WERI-Rb-1 (cell line): ENCODE measurements at regions not wholly inside any gene's neighbourhood (a gene's known extent, or its start where the extent isn't known, plus 50 kb on each side); places are given as distances from the start of the nearest gene placed in this dataset.
"Not testable (repeated sequence)": the region's sequence is repeated elsewhere in the genome, so short reads cannot be mapped to it uniquely, and the experiment has no call there.

ENCODE experiments used
- DNase-seq: peaks from one replicate; pipeline ENCODE4 v3.0.0-alpha.2; 2020
- H3K27ac ChIP-seq: fragments of 250-450 bp; sonication (Bioruptor Pico); 2 replicates; pipeline ENCODE4 v1.5.1; 2020; ENCODE audit warnings: mild to moderate bottlenecking, moderate library complexity
- H3K27me3 ChIP-seq: fragments of 250-450 bp; sonication (Bioruptor Pico); 2 replicates; pipeline ENCODE4 v1.5.1; 2021; ENCODE audit warnings: mild to moderate bottlenecking, low read depth, moderate library complexity; ENCODE audit not compliant: insufficient read depth, severe bottlenecking
- H3K36me3 ChIP-seq: fragments of 250-450 bp; sonication (Bioruptor Pico); 2 replicates; pipeline ENCODE4 v1.5.1; 2020; ENCODE audit warnings: mild to moderate bottlenecking, moderate library complexity
- H3K4me3 ChIP-seq: 2 replicates; pipeline ENCODE4 v1.5.1; 2011; ENCODE audit warnings: low read depth, mild to moderate bottlenecking, control low read depth, low read length
- H3K9me3 ChIP-seq: fragments of 250-450 bp; sonication (Bioruptor Pico); 2 replicates; pipeline ENCODE4 v1.5.1; 2021; ENCODE audit warnings: mild to moderate bottlenecking, moderate library complexity; ENCODE audit not compliant: severe bottlenecking
- TF ChIP-seq, protein P1 (sequence below): IDR thresholded peaks from 2 replicates; pipeline ENCODE4 v1.5.1; 2011; ENCODE audit warnings: low read depth, mild to moderate bottlenecking, control low read depth, inconsistent platforms, low read length

GRCh38 chr11:96567176-96567575, 177.4 kb downstream of the JRKL start:
- no peak overlapping the region for H3K27ac ChIP-seq
- TF ChIP-seq, protein P1, sequence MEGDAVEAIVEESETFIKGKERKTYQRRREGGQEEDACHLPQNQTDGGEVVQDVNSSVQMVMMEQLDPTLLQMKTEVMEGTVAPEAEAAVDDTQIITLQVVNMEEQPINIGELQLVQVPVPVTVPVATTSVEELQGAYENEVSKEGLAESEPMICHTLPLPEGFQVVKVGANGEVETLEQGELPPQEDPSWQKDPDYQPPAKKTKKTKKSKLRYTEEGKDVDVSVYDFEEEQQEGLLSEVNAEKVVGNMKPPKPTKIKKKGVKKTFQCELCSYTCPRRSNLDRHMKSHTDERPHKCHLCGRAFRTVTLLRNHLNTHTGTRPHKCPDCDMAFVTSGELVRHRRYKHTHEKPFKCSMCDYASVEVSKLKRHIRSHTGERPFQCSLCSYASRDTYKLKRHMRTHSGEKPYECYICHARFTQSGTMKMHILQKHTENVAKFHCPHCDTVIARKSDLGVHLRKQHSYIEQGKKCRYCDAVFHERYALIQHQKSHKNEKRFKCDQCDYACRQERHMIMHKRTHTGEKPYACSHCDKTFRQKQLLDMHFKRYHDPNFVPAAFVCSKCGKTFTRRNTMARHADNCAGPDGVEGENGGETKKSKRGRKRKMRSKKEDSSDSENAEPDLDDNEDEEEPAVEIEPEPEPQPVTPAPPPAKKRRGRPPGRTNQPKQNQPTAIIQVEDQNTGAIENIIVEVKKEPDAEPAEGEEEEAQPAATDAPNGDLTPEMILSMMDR = no peak
- H3K9me3 ChIP-seq = no peaks in the 10 kb centered on the region
- H3K27me3 ChIP-seq = no peaks in the 10 kb centered on the region
- H3K36me3 ChIP-seq = no peaks in the 10 kb centered on the region
- DNase-seq = no peak
- no peak overlapping the region for H3K4me3 ChIP-seq

DNA sequence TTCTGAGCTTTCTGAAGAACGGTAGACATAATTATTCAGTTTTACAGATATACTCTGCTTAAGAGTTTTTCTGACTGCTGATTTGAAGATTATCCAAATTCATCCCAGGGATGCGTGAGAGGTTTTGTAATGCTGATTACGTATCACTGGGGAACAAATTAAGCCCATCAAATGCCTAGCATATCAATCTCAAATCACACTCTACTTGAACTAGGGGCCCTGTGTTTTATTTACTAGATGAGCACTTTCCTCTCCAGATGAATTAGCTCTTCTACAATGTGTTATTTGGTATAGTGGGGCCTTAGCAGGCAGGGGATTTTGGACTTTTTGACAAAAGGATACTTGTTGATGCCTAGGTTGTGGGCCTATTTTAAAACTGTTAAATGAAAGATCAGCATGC, 177.9 kb downstream of the JRKL start:
- DNase-seq = no peak
- Histone ChIP-seq H3K27me3 (no peaks in the 10 kb centered on the region), H3K4me3 (no peak overlapping the region), H3K27ac (no peak overlapping the region), H3K9me3 (no peaks in the 10 kb centered on the region), H3K36me3 (no peaks in the 10 kb centered on the region)
- TF ChIP-seq, protein P1 = no peak

DNA sequence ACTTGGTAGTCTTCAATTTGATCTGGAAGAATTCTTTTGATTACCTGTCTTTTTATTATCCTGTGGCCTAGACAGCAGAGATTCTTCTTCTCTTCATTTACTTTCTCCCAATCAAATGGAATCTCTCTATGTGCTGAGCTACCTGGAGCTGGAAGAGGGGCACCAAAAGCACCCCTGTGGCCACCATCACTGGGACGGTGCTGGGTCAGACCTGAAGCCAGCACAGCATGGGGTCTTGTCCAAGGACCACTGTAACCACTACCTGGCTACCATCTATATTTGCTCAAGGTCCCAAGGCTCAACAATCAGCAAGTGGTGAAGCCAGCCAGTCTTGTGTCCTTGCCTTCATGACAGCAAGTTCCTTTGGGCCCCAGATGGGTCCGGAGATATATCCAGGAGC, 186.6 kb downstream of the JRKL start:
- H3K27me3 ChIP-seq = no peaks in the 10 kb centered on the region
- H3K27ac ChIP-seq = no peak overlapping the region
- no peaks in the 10 kb centered on the region for H3K9me3 ChIP-seq
- no peak overlapping the region for H3K4me3 ChIP-seq
- no peaks in the 10 kb centered on the region for H3K36me3 ChIP-seq
- no peak for DNase-seq
- TF ChIP-seq, protein P1 = no peak

DNA sequence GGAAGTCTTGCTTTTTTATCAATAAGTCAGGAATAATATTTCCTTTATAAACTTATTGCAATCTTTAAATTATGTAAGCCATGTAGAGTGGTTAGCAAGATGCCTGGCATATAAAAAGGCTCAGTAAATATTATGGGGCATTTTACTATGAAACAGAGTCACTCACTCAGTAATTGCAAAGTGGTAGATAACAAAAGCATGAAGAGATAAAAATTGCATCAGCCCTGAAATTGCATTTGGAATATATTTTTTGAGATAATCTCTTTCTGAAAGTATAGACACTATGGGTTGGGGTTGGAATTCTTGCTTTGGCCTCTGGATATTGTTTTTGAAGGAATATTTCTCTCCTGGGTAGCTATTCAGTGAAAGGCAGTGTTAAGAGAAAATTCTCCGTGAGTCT, 188.6 kb downstream of the JRKL start:
- DNase-seq = no peak
- Histone ChIP-seq H3K27me3 (no peaks in the 10 kb centered on the region), H3K27ac (no peak overlapping the region), H3K9me3 (no peaks in the 10 kb centered on the region), H3K4me3 (no peak overlapping the region), H3K36me3 (no peaks in the 10 kb centered on the region)
- TF ChIP-seq, protein P1 = no peak

DNA sequence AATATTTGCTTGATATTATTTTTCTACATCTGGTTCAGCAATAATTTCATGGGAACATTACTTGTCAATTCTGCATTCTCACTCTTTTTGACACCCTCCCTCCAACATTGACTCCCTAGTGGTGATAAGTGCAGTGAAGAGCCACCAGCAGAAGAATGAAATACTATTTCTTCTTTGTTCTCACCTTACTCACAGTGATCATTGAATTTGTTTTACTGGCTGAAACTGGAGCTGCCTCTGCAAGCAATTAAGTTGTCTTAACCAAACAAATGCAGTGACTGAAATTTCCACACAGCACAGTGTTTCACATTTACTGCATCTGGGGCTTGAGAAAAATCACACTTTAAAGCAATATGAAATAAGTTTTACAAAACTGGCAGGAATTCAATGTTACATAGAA, 189.8 kb downstream of the JRKL start:
- TF ChIP-seq, protein P1 = no peak
- no peak overlapping the region for H3K27ac ChIP-seq
- no peak for DNase-seq

GRCh38 chr11:96580476-96581040, 190.7 kb downstream of the JRKL start:
- Histone ChIP-seq H3K27me3 (no peaks in the 10 kb centered on the region), H3K4me3 (no peak overlapping the region), H3K36me3 (no peaks in the 10 kb centered on the region), H3K27ac (no peak overlapping the region), H3K9me3 (no peaks in the 10 kb centered on the region)
- TF ChIP-seq, protein P1 = no peak
- no peak for DNase-seq

More for the DNA sequence above, 189.8 kb downstream of the JRKL start:
- no peaks in the 10 kb centered on the region for H3K27me3 ChIP-seq
- H3K36me3 ChIP-seq = no peaks in the 10 kb centered on the region
- H3K9me3 ChIP-seq = no peaks in the 10 kb centered on the region
- H3K4me3 ChIP-seq = no peak overlapping the region

GRCh38 chr11:96585944-96586880, 196.4 kb downstream of the JRKL start:
- peak; percentile 43 for DNase-seq
- peak overlapping the region; percentile 69 for H3K27ac ChIP-seq
- H3K4me3 ChIP-seq = not testable (repeated sequence)

GRCh38 chr11:96588793-96589192, 199.0 kb downstream of the JRKL start:
- not testable (repeated sequence) for H3K27ac ChIP-seq, H3K36me3 ChIP-seq, DNase-seq, H3K9me3 ChIP-seq, H3K4me3 ChIP-seq, H3K27me3 ChIP-seq

More at GRCh38 chr11:96585944-96586880, 196.4 kb downstream of the JRKL start:
- H3K9me3 ChIP-seq, H3K36me3 ChIP-seq, H3K27me3 ChIP-seq: not testable (repeated sequence)
